Hepatocyte (in vitro differentiated cells): ENCODE measurements at regions not wholly inside any gene's neighbourhood (a gene's known extent, or its start where the extent isn't known, plus 50 kb on each side); places are given as distances from the start of the nearest gene placed in this dataset.

ENCODE experiments used
- DNase-seq: peaks from one replicate; pipeline ENCODE4 v3.0.0-alpha.2; 2016; ENCODE audit warnings: low spot score
- H2AFZ ChIP-seq: fragments of 200-600 bp; sonication (generic); 2 replicates; pipeline ENCODE4 v1.6.0; 2016; ENCODE audit warnings: antibody characterized with exemption, mild to moderate bottlenecking
- H3K27ac ChIP-seq: fragments of 200-600 bp; sonication (generic); 2 replicates; pipeline ENCODE4 v1.5.1; 2016; ENCODE audit warnings: mild to moderate bottlenecking
- H3K27me3 ChIP-seq: fragments of 200-600 bp; sonication (generic); 2 replicates; pipeline ENCODE4 v1.6.1; 2016
- H3K36me3 ChIP-seq: fragments of 200-600 bp; sonication (generic); replicated peaks from 2 replicates; pipeline ENCODE4 v1.5.1; 2016; ENCODE audit warnings: low read depth; ENCODE audit not compliant: insufficient read depth
- H3K4me1 ChIP-seq: fragments of 200-600 bp; sonication (generic); 2 replicates; pipeline ENCODE4 v1.5.1; 2016; ENCODE audit warnings: mild to moderate bottlenecking, moderate library complexity; ENCODE audit not compliant: insufficient read depth
- H3K4me2 ChIP-seq: fragments of 200-600 bp; sonication (generic); 2 replicates; pipeline ENCODE4 v1.6.0; 2016
- H3K4me3 ChIP-seq: fragments of 200-600 bp; sonication (generic); 2 replicates; pipeline ENCODE4 v1.5.1; 2016; ENCODE audit warnings: mild to moderate bottlenecking
- H3K79me2 ChIP-seq: fragments of 200-600 bp; sonication (generic); 2 replicates; pipeline ENCODE4 v1.6.0; 2017; ENCODE audit warnings: mild to moderate bottlenecking
- H3K9me2 ChIP-seq: fragments of 200-600 bp; sonication (generic); replicated peaks from 2 replicates; pipeline ENCODE4 v1.6.0; 2017; ENCODE audit warnings: mild to moderate bottlenecking; ENCODE audit not compliant: insufficient read depth
- H3K9me3 ChIP-seq: fragments of 200-600 bp; sonication (generic); 2 replicates; pipeline ENCODE4 v1.5.1; 2016; ENCODE audit warnings: low read depth, mild to moderate bottlenecking
- H4K20me1 ChIP-seq: fragments of 200-600 bp; sonication (generic); 2 replicates; pipeline ENCODE4 v1.6.0; 2016; ENCODE audit warnings: mild to moderate bottlenecking; ENCODE audit not compliant: insufficient read depth, poor library complexity, severe bottlenecking
- CTCF ChIP-seq: fragments of 200-600 bp; sonication (generic); IDR thresholded peaks from 2 replicates; pipeline ENCODE4 v1.5.1; 2016; ENCODE audit warnings: antibody characterized with exemption, mild to moderate bottlenecking; ENCODE audit not compliant: poor library complexity
- EZH2 ChIP-seq: fragments of 200-600 bp; sonication (generic); IDR thresholded peaks from 2 replicates; pipeline ENCODE4 v1.6.1; 2016; ENCODE audit warnings: antibody characterized with exemption, mild to moderate bottlenecking, borderline replicate concordance
- EZH2phosphoT487 ChIP-seq: fragments of 200-600 bp; sonication (generic); IDR thresholded peaks from one replicate; pipeline ENCODE4 v1.6.1; 2018; ENCODE audit warnings: antibody characterized with exemption, mild to moderate bottlenecking, low read depth, moderate library complexity; ENCODE audit not compliant: unreplicated experiment, severe bottlenecking
- WGBS: methylation state at CpG from one replicate; pipeline ENCODE4 v1.1.6; 2016; ENCODE audit warnings: low lambda C conversion rate; ENCODE audit errors: missing lambda C conversion rate; 5-methylcytosine and 5-hydroxymethylcytosine counted together

GRCh38 chr6:101117393-101118135 is 236.4 kb upstream of the ASCC3 start:
- Histone ChIP-seq H3K9me3 (no peaks in the 10 kb centered on the region), H3K4me3 (no peak overlapping the region), H2AFZ (no peak overlapping the region), H3K36me3 (no peaks in the 10 kb centered on the region), H3K79me2 (no peaks in the 10 kb centered on the region), H3K4me1 (no peaks in the 10 kb centered on the region), H3K27me3 (no peaks in the 10 kb centered on the region), H3K27ac (no peak overlapping the region), H3K4me2 (peak overlapping the region; percentile 9), H3K9me2 (no peaks in the 10 kb centered on the region), H4K20me1 (no peaks in the 10 kb centered on the region)
- 50% methylated on average over 11 of the region's 11 CpGs for WGBS
- TF ChIP-seq CTCF = no peak
- TF ChIP-seq EZH2 = no peak
- no peak for TF ChIP-seq EZH2phosphoT487
- DNase-seq = peak; percentile 30

- Histone ChIP-seq H3K4me2 (no peak overlapping the region), H3K27ac (no peak overlapping the region), H3K9me3 (no peaks in the 10 kb centered on the region), H3K79me2 (no peaks in the 10 kb centered on the region), H3K4me1 (no peaks in the 10 kb centered on the region), H4K20me1 (no peaks in the 10 kb centered on the region), H3K9me2 (no peaks in the 10 kb centered on the region), H3K36me3 (no peaks in the 10 kb centered on the region), H3K27me3 (no peaks in the 10 kb centered on the region), H3K4me3 (no peak overlapping the region), H2AFZ (no peak overlapping the region)
- no peak for TF ChIP-seq CTCF
- DNase-seq = no peak
- WGBS = 31% methylated on average over 1 of the region's 1 CpG
Measured at GRCh38 chr6:101118136-101118396, 236.9 kb upstream of the ASCC3 start.

GRCh38 chr6:101120747-101121146 is 239.6 kb upstream of the ASCC3 start:
- H3K9me3 ChIP-seq = no peaks in the 10 kb centered on the region
- TF ChIP-seq CTCF (no peak), EZH2phosphoT487 (no peak), EZH2 (no peak)
- 86% methylated on average over 4 of the region's 4 CpGs for WGBS

GRCh38 chr6:101125380-101125971 is 244.3 kb upstream of the ASCC3 start:
- H3K79me2 ChIP-seq = no peaks in the 10 kb centered on the region

More at GRCh38 chr6:101120747-101121146, 239.6 kb upstream of the ASCC3 start:
- no peaks in the 10 kb centered on the region for H3K79me2 ChIP-seq
- H3K27ac ChIP-seq = no peak overlapping the region
- H3K4me2 ChIP-seq = no peak overlapping the region
- DNase-seq = no peak
- no peaks in the 10 kb centered on the region for H4K20me1 ChIP-seq
- no peaks in the 10 kb centered on the region for H3K27me3 ChIP-seq
- no peaks in the 10 kb centered on the region for H3K4me1 ChIP-seq
- H3K4me3 ChIP-seq = no peak overlapping the region
- no peak overlapping the region for H2AFZ ChIP-seq
- no peaks in the 10 kb centered on the region for H3K36me3 ChIP-seq
- no peaks in the 10 kb centered on the region for H3K9me2 ChIP-seq

More at GRCh38 chr6:101125380-101125971, 244.3 kb upstream of the ASCC3 start:
- DNase-seq = no peak
- no peaks in the 10 kb centered on the region for H3K9me2 ChIP-seq
- no peak overlapping the region for H2AFZ ChIP-seq
- no peak overlapping the region for H3K4me3 ChIP-seq
- H3K27me3 ChIP-seq = no peaks in the 10 kb centered on the region
- H3K9me3 ChIP-seq = no peaks in the 10 kb centered on the region
- WGBS = 49% methylated on average over 3 of the region's 3 CpGs
- H3K27ac ChIP-seq = no peak overlapping the region
- no peak for TF ChIP-seq EZH2
- no peak for TF ChIP-seq CTCF
- TF ChIP-seq EZH2phosphoT487 = no peak
- H4K20me1 ChIP-seq = no peaks in the 10 kb centered on the region
- H3K36me3 ChIP-seq = no peaks in the 10 kb centered on the region
- H3K4me1 ChIP-seq = no peaks in the 10 kb centered on the region
- no peak overlapping the region for H3K4me2 ChIP-seq
